AG08395 (cell line): ENCODE measurements at regions not wholly inside any gene's neighbourhood (a gene's known extent, or its start where the extent isn't known, plus 50 kb on each side); places are given as distances from the start of the nearest gene placed in this dataset.
"Not testable (repeated sequence)": the region's sequence is repeated elsewhere in the genome, so short reads cannot be mapped to it uniquely, and the experiment has no call there.

ENCODE experiments used
- DNase-seq: peaks from one replicate; pipeline ENCODE4 v3.0.0; 2012; ENCODE audit warnings: mixed read lengths, low spot score

DNA sequence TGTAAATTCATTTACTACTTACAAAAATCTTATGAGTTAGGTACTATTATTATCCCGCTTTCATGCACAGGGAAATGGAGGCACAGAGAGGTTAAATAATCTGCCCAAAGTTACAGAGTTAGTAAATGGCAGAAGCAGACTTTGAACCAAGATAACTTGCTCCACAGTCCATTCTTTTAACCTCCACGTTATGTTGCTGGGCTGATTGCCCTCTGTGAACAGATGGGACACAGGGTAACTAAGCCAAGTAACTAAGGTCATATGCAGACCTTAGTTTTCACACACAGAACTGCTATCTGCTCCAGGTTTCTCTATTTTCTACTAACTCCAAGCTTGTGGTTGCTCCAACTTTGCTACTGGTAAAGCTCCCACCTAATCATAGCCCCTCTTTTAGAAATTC lies 147.1 kb upstream of the IFNG-AS1 start:
- DNase-seq: no peak

DNA sequence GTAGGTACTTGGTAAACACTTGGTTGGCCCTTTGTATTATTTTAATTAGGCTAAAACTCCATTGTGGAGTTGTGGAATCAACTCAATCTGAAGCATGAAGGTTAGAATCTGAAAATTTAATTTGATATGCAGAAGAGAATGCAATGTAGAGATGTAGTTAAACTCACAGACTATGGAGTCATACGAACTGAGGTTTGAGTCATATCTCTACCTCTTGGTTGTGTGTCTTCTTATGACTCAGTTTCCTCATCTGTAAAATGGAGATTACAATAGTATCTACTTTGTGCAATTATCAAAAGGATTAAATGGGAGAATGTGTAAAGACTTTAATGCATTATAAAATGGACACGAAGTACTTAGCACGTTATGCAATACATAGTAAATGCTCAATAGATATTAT lies 146.0 kb upstream of the IFNG-AS1 start:
- DNase-seq: no peak

DNA sequence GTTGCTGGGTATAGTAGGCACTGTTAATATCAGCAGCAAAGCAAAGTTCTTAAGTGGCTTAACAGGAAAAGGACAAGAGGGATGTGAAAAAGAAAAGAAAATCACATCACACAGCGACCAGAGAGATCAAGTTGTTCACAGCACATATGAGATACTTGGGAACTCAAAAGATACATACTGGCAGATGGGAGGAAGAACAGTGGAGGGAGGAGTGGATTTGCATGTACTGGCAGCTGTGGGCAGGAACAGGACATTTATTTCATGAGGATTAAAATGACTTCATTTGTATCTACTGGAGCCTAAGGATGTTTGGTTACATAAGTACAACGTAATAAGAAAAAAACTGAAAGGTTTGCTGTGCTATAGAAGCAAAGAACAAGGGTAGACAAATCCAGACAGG lies 136.5 kb upstream of the IFNG-AS1 start:
- no peak for DNase-seq

DNA sequence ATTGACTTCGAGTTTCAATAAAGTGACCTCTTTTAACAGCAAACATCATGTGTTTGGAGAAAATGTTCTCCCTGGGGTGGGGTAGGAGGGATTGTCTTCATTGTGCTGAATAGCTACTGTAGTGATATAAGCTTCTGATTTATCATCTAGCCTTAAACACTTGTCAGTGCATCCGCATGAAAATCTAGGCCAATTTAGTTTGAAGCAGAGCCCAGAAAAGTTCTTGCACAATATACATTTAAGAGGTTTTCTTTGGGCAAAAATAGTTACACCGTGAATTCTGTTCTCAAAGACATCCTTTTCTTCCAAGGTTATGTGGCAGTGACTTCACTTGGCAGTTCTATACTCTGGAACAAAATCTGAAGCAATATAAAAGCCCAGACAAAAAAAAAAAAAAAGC lies 136.0 kb upstream of the IFNG-AS1 start:
- peak; percentile 9 for DNase-seq

DNA sequence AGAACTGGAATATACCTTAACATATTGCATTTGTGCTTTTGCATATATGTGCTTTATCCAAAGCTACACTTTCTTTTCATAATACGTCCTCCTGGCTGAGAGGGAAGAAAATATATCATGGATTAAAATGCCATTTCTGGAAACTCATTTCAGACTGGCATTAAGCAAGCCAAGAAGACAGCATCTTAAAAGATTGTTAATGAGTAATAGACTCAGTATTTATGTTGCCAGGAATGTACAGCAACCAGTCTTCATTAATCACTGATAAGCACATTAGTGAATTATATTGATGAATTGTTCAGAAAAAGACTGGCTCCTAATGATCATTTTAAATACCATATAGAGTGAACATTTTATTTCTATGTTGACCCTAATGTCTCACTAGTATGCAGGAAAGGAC lies 134.9 kb upstream of the IFNG-AS1 start:
- no peak for DNase-seq

DNA sequence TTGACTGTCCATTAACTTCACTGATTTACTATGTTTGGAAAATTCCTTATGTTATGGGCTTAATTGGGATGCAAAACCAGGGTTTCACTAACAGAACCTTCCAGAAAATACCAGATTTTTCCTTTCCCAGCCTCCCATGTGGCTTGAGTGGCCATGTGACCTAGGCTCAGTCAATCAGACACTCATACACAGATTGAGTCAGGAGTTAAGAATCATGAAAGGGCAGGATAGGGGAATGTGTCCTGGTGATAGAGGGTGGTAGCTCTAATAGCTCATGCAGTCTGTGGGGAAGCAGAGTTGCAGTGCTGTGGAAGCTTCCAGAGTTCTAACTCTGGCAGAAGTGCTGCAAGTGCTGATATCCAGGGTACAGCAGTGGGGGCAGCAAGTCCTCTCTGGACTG lies 134.1 kb upstream of the IFNG-AS1 start:
- DNase-seq: no peak

DNA sequence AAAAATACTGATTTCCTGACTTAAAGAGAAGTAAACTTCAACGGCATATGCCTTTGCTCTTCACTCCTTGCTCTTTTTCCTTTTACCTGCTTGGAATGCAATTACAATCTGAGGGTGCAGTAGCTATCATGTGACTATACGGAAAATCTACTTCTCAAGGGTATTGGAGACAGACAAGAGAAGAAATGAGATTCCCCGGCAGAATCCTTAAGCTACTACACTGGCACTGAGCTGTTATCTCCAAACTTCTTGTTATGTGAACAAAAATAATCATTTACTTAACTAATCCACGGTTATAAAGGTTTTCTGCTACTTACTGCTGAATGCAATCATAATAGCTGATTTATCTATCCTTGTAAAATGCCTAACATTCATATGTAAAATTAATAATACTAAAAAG lies 118.0 kb upstream of the IFNG-AS1 start:
- no peak for DNase-seq

DNA sequence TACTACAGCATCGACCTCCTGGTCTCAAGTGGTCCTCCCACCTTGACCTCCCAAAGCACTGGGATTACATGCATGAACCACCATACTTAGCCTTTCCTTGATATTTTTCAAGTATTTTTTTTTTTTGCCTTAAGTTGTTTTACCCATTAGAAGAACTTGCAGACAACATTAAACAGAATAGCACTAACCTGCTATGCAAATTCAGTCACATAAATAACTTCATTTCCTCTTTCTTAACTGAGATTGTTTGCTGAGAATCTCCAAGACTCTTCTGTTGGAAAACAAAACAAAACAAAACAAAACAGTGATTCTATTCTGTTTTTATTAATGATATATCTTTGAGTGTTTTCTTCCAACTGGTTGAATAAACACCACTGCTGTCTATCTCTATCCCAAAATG lies 115.9 kb upstream of the IFNG-AS1 start:
- DNase-seq: no peak

DNA sequence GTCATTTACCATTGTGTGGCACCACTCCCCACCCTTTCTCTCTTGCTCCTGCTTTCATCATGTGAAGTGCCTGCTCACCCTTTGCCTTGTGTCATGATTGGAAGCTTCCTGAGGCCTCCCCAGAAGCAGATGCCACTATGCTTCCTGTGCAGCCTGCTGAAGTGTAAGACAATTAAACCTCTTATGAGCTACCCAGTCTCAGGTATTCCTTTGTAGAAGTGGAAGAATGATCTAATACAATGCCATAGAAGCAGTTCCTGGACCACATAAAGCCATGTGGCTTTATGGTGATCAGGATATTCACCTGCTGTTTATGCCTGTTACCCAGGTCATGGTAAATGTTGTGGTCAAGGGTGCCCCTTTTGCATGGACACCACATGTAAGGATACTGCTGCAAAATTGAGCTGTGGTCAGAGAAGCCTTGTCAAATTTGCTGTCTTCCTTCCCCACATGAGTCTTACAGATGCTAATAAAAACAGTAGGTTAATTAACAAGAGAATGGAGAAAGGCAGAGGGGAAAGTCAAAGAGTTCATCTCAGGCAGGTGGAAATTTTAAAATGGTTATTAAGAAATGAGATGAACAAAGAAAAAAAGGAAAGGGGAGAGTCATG lies 112.8 kb upstream of the IFNG-AS1 start:
- DNase-seq: no peak

DNA sequence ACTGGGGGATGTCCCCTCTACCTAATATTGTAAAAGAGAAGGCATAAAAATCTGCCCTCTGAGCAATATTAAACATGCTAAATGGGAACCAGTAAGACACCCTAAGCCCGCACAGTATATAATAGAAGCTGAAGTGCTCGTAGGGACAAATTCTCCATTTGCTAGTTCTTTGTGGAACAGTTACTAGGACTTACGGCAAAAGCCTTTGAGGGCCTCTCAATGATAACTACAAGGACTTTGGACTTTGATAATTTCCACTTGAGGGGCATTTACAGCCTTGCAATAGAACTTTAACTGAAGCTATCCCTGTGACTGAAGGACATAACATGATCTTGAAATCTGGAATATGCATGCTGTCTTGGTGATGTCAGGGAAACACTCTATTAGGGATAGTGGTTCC lies 111.5 kb upstream of the IFNG-AS1 start:
- DNase-seq: no peak

DNA sequence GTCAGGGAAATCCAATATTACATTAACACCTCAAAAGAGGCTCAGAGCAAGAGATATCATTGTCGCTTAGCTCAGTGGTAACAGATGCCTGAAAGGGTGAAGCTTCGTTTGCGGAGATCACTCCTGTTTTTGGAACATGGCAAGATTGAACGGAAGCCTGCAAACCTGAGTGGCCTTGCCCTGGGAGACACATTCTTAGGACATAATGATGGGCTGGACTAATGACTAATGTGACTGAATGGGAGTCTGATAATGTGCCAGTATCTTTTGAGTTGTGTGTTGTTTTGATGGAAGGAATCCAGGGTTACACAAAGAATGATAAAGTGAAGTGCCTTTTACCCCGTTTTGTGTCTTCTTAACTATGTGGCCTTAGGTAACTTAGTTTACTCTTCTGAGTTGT lies 109.3 kb upstream of the IFNG-AS1 start:
- DNase-seq: no peak

DNA sequence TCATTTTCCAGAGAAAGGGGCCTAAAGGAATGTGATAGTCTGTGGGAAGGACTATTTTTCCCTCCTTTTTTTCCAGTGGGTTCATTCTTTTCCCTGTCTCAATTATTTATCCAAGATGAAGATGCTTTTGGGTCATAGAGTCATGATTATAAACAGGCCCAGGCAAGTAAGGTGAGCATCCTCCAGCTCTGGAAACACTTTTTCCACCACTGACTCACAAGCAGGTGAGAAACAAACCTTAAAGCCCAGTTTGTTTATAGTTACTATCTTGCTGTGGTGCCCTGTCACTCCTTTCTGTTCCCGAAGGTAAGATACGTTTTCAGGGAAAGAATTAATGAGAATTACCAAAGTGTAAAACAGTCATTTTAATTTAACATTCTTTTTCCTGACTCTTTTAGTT lies 107.7 kb upstream of the IFNG-AS1 start:
- no peak for DNase-seq

DNA sequence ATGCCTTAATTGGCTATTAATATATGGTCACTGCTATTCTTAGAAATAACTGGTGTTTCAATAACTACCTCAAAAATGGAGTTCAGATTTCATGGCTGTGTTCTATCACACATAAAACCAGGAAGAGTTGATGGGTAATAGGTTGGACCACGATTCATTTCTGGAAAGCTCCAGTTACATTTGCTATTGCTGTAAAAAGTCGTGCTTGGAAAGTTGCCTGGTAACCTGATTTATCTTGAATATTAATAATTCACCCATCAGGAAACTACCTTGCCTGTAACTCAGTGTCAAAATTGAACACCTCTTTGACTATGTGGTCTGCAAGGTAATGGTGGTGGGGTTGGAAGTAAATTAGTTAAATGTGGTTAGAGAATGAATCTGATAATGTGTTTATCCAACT lies 104.7 kb upstream of the IFNG-AS1 start:
- DNase-seq: no peak

DNA sequence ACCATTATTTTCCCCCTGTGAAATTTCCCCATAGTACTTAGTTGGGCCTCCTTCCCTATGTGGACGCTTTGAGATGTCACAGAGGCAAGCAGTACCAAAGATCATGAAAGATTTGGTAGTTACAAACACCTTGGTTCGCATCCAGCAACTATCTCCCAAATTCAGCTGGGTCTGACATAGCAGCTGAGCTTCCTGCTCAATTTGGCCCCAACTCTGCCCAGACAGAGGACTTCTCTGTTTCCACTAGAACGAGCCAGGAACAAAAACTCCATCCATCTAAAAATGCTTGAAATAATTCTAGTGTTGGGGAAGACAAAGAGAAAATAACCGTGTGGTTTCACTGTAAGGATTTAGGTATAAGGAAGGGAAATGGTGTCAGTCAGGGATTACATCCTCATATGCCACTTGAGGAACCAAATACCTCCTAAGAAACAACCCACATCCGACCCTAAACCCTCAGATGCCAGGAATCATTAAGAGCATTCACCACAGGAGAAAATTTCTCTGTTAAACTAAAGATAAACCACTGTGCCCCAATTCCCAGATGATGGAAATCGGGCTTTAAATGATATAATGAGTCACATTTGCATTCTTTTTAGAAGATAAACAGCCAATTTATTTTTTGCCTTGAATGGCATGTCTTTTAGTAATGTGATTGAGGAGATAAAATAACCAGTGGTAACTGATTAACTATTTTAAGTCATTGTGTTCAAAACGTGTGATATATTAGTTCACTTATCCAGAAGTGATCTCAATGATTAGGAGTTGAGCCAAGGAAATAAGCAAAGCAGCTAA lies 103.7 kb upstream of the IFNG-AS1 start:
- peak; percentile 31 for DNase-seq

DNA sequence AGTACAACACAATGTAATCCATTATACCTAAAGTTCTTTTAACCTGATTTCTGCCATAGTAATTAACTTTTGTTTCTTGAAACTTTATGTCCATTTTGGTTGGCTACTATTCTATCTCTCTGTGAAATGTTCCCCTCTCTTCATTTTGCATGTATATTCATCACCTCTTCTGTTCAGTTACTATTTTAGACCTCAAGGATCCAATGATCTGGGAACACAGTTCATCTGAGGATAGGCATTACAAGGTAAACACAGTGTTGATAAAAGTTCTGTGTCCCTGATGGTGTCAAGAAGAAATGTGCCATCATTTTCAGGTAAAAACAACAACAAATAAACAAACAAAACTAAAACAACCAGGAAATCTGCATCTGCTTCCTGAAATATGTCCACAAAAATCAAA lies 102.2 kb upstream of the IFNG-AS1 start:
- DNase-seq: no peak

DNA sequence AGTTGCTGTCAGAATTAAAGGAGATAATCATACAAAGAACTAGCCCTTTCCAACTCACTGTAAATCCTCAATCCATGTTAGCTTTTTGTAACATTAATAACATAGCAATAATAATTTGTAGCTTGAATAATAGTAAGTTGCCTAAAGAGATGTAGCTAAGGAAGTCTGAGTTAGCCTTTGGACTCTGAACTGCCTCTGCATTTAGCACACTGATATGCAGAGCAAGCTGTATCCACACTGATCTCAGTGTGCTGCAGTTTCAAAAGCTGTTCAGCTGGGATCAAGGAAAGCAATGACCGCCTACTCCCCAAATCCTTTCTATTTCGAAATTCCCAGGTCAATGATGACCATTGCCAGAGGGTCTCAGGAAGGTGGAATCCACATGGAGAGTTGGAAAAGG lies 99.3 kb upstream of the IFNG-AS1 start:
- no peak for DNase-seq

DNA sequence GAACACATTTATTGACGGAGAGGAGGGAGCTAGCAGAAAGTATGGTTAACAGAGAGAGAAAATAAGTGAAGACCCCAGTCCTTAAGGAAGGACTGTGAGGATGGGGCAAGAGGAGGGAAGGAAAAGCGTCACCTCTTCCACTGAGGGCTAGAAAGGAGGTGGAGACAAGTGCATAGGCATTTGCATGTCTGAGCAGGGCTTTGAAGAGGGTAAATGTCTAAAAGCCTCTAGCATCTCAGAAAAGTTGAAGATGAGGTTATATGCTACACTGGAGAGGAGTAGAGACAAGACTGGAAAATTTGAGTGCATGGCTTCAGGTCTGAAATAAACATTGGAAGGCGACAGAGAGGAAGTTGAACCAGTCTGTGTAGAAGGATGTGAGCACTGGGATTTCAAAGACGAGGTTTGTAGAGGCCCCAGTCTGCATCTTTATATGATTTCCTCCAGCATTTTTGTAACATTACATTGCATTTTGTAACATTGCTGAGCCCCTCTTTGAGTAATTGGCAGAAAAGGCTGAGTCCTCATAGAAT lies 98.5 kb upstream of the IFNG-AS1 start:
- DNase-seq: no peak

DNA sequence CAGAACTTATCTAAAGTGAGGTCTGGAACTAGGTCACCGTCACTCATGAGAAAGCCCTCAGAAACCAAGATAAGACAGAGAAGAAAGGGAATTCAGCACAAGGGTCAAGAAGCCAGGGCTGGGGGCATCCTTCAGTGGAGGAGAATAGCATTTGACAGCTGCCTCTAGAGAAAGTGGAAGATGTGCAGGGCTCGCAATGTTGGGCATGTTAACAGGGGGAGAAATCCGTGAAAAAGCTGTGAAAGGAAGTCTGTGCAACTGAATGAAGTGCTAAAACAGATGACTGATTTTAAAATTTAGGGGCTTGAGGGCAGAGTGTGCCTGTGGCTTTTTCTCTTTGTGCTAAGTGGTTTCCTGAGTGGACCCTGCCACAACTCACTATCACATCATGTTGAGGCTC lies 97.7 kb upstream of the IFNG-AS1 start:
- DNase-seq: no peak

DNA sequence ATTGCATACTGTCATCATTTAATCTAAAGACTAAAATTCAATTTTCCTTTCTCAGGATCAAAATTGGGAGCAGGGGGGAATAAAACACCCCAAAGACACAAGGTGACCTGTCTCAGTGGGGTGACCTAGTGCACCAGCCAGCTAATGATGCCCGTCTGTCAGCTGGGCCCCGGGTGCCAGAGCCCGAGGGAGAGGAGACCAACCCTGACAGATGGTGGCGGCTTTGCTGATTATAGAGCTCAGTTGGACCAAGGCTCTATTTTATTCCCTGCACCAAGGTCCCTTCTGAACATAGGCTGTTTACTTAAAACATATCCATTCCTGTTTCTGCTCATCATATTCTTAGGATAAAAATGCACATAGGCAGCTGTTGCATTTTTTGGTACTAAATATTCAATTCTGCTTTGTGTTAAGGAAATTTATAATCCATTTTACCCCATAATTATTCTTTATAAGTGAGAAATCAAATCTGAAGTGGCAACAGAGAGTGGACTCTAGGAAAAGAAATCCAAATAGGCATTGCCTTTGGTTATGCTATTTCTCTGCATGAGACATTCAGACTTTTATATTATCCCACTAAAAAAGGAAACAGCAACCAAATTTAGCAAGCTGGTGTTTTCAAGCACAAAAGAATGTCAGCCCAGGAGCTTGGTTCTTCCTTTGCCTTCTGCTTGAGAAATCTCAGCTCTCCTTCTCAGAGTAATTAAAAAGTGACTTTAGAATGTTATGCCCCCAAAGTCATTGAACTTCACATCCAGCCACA lies 96.8 kb upstream of the IFNG-AS1 start:
- peak; percentile 15 for DNase-seq

DNA sequence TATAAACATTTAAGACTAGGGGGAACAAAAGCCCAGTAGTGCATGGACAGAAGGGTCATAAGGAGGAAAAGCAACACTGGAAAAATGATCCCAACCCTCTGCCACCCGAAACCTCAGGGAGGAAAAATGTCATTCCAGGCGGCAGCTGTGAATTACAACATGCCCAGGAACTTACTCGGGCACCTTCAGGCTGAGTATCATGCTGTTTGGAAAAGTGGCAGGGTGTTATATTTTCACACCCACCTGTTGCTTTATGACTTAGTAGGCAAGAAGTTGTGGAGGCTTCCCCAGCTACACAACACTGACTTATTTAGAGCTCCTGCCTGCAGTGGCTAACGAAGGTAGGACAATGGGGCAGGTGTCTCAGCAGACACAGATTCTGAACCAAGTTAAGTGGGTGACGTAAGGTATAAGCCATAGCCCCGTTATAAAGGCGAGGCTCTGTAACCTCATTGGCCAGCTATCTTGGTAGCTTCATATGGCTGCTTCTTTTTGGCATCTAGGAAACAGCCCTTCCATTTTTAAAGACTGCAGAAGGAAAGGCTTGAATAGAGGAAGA lies 96.1 kb upstream of the IFNG-AS1 start:
- DNase-seq: no peak

DNA sequence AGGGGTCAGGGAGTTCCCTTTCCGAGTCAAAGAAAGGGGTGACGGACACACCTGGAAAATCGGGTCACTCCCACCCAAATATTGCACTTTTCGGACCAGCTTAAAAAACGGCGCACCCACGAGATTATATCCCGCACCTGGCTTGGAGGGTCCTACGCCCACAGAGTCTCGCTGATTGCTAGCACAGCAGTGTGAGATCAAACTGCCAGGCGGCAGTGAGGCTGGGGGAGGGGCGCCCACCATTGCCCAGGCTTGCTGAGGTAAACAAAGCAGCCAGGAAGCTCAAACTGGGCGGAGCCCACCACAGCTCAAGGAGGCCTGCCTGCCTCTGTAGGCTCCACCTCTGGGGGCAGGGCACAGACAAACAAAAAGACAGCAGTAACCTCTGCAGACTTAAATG lies 88.8 kb upstream of the IFNG-AS1 start:
- not testable (repeated sequence) for DNase-seq

DNA sequence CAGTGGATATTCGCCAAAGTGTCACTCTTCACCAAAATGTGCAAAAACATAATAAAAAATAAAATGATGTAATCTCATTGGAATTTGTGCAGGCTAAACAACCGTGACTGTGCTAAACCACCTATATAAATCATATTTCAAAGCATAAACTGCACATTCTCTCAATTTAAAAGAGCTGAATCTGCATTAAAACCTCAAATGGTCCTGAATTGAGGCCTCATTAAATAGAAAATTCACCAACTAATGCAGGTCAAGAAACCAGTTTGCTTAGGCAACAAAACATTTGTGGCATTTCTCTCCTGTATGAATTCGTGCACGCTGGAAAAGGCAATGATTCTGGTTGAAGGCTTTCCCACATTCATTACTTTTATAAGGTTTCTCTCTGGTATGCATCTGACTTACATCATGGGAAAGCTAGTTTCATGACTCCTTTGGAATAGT lies 80.1 kb upstream of the IFNG-AS1 start:
- peak; percentile 44 for DNase-seq

DNA sequence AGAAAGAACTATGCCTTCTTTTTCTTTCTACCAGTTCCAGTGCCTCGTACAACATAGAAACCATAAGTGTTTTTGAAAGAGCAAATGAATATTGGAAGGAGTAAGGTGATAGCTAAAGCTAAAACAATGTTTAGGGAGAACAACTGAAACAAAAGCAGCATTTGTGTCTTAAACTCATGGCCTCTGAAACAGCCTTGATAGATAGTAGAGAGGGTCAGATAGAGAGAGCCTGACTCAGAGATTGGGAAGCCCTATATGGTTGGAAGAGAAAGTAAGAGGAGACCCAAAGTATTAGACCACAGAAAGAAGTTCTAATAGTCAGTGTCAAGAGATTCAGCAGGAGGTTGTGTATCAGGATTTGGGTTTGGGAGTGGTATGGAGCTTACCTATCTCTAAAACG lies 79.6 kb upstream of the IFNG-AS1 start:
- no peak for DNase-seq
